Naive thymus-derived CD4-positive, alpha-beta T cell (primary cell): ENCODE measurements at regions not wholly inside any gene's neighbourhood (a gene's known extent, or its start where the extent isn't known, plus 50 kb on each side); places are given as distances from the start of the nearest gene placed in this dataset.

Experiments used
- ATAC-seq: fragments of 150-1000 bp; cut with Tn5 transposase; 2 replicates; pipeline ENCODE4 v1.10.0; 2021; ENCODE audit warnings: mild to moderate bottlenecking, moderate library complexity
- CTCF ChIA-PET: fragments of 350-600 bp; sonication (Branson Sonifier 250); formaldehyde crosslinking; loops from one replicate; lab custom pipeline; 2021; ENCODE audit warnings: antibody characterized with exemption; lab: Charles Lee
- POLR2A ChIA-PET: fragments of 350-600 bp; sonication (Branson Sonifier 250); formaldehyde crosslinking; loops from one replicate; lab custom pipeline; 2021; ENCODE audit warnings: antibody characterized with exemption, inconsistent platforms; lab: Charles Lee
- DNase-seq, 9 donors: peaks; one replicate each; pipeline versions ENCODE4 v3.0.0 to v3.0.0-alpha.2; 2020 to 2022; ENCODE audit warnings: mixed read lengths in 1 of 9
- H3K27ac ChIP-seq: one replicate; pipeline ENCODE4 v1.7.0; 2013; ENCODE audit warnings: mild to moderate bottlenecking, low read depth, low read length, moderate library complexity
- H3K27me3 ChIP-seq, 2 donors: one replicate each; pipeline ENCODE4 v1.7.0; 2013; ENCODE audit warnings: low read length in 2 of 2, mild to moderate bottlenecking in 2 of 2, moderate library complexity in 2 of 2; ENCODE audit not compliant: control insufficient read depth in 2 of 2, insufficient read depth in 2 of 2
- H3K36me3 ChIP-seq, 3 experiments: 1 replicate in 2 of 3; 2 replicates in 1 of 3; pipeline ENCODE4 v1.7.0; 2013; ENCODE audit warnings: low read length in 3 of 3, mild to moderate bottlenecking in 3 of 3, moderate library complexity in 1 of 3; ENCODE audit not compliant: insufficient read depth in 3 of 3, control insufficient read depth in 2 of 3
- H3K4me1 ChIP-seq, 2 donors: one replicate each; pipeline ENCODE4 v1.7.0; 2013; ENCODE audit warnings: low read length in 2 of 2, mild to moderate bottlenecking in 2 of 2, moderate library complexity in 1 of 2; ENCODE audit not compliant: control insufficient read depth in 2 of 2, insufficient read depth in 2 of 2
- H3K4me3 ChIP-seq: 2 replicates; pipeline ENCODE4 v1.7.0; 2013; ENCODE audit warnings: mild to moderate bottlenecking, low read length
- H3K9me3 ChIP-seq, 3 experiments: 1 replicate in 2 of 3; 2 replicates in 1 of 3; pipeline ENCODE4 v1.7.0; 2013; ENCODE audit warnings: low read length in 3 of 3; ENCODE audit not compliant: control insufficient read depth in 2 of 3
- H3K27ac Mint-ChIP-seq, 9 donors: one replicate each; pipeline ENCODE4 v1.8.0; 2020 to 2022; ENCODE audit warnings: mixed read lengths in 9 of 9, mild to moderate bottlenecking in 8 of 9, moderate library complexity in 5 of 9, inconsistent platforms in 2 of 9
- H3K27me3 Mint-ChIP-seq, 5 donors: one replicate each; pipeline ENCODE4 v1.8.0; 2021 to 2022; ENCODE audit warnings: mixed read lengths in 5 of 5, mild to moderate bottlenecking in 1 of 5
- H3K36me3 Mint-ChIP-seq, 5 donors: one replicate each; pipeline ENCODE4 v1.8.0; 2020 to 2022; ENCODE audit warnings: mixed read lengths in 5 of 5, mild to moderate bottlenecking in 3 of 5, inconsistent platforms in 1 of 5
- H3K4me1 Mint-ChIP-seq, 7 donors: one replicate each; pipeline ENCODE4 v1.8.0; 2020 to 2022; ENCODE audit warnings: mixed read lengths in 7 of 7, mild to moderate bottlenecking in 3 of 7, inconsistent platforms in 1 of 7
- H3K4me3 Mint-ChIP-seq, 10 donors: one replicate each; pipeline ENCODE4 v1.8.0; 2020 to 2022; ENCODE audit warnings: mild to moderate bottlenecking in 10 of 10, mixed read lengths in 10 of 10, moderate library complexity in 6 of 10, inconsistent platforms in 2 of 10
- H3K9me3 Mint-ChIP-seq, 11 donors: one replicate each; pipeline ENCODE4 v1.8.0; 2020 to 2022; ENCODE audit warnings: mixed read lengths in 11 of 11, mild to moderate bottlenecking in 4 of 11, inconsistent platforms in 1 of 11, moderate library complexity in 1 of 11
- intact Hi-C, 2 donors: fragments of 100-400 bp; cut with micrococcal nuclease; formaldehyde crosslinking; loops; one replicate each; pipeline ENCODE4 v1.15.1; 2023

DNA sequence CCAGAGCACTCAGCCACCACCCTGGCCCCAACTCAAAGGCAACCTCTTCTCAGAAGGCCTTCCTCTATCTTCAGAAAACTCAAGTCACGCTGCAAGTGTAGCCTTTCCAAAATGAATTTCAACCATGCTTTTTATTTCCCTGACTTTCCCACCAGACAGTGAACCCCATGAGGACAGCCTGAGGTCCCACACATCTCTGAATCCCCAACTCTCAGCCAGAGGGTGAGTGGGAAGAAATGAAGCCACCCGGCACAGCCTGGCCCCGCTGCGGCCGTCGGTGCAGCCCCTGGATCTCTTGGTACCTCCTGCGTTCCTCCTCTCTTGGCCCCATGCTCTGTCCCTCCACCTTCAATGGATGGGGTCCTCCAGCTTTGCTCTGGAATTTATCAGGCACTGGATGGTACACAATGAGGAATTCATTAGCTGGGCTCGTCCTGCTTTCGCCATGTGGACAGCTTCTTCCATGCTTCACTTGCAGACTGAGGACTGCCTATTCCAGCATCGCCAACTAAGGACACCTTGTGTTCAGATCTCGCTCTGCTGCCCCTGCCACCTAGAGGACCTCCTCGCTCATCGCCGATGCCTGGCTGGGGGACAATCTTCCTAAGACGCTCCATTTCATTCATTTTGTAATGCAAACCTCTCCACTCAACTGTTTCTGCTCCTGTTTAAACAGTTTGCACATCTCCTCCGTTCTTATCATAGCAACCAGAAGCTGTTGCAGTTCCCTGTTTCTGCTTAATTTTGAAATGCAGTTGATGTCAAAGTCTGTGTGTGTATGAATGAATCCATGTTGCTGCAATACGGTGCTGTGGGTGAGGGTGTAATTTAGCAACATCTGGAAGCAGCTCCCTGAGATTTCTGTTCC, 672.1 kb downstream of the TBC1D22A start:
- Mint-ChIP-seq H3K27me3 (peaks cover 0 to 11% (median 4%) of the 10 kb centered on the region in 5 donors), H3K27ac (no peak overlapping the region), H3K9me3 (peaks cover 0 to 29% (median 8%) of the 10 kb centered on the region in 11 donors), H3K36me3 (no peaks in the 10 kb centered on the region), H3K4me1 (peaks cover 0 to 1% (median 0%) of the 10 kb centered on the region in 7 donors), H3K4me3 (no peak overlapping the region)
- Histone ChIP-seq H3K36me3 (no peaks in the 10 kb centered on the region), H3K4me3 (no peak overlapping the region), H3K4me1 (no peaks in the 10 kb centered on the region), H3K27ac (no peak overlapping the region), H3K9me3 (peaks cover 0 to 5% (median 0%) of the 10 kb centered on the region in 3 experiments), H3K27me3 (no peaks in the 10 kb centered on the region)
- CTCF ChIA-PET: no interaction called here
- intact Hi-C loops: no loop called here
- DNase-seq (no peak), ATAC-seq (no peak)
- POLR2A ChIA-PET: no interaction called here

GRCh38 chr22:47433627-47434026, 671.2 kb downstream of the TBC1D22A start:
- intact Hi-C loops: no loop called here
- ATAC-seq (no peak), DNase-seq (no peak)
- H3K27me3 Mint-ChIP-seq: peaks cover 0 to 11% (median 5%) of the 10 kb centered on the region in 5 donors
- no peak overlapping the region for H3K27ac ChIP-seq
- no peaks in the 10 kb centered on the region for H3K27me3 ChIP-seq
- CTCF ChIA-PET: no interaction called here
- POLR2A ChIA-PET: no interaction called here
- H3K36me3 ChIP-seq: no peaks in the 10 kb centered on the region
- peaks cover 0 to 1% (median 0%) of the 10 kb centered on the region in 7 donors for H3K4me1 Mint-ChIP-seq
- H3K27ac Mint-ChIP-seq: no peak overlapping the region
- H3K4me3 ChIP-seq: no peak overlapping the region
- peaks cover 0 to 5% (median 0%) of the 10 kb centered on the region in 3 experiments for H3K9me3 ChIP-seq
- H3K4me1 ChIP-seq: no peaks in the 10 kb centered on the region
- peaks cover 3 to 30% (median 7%) of the 10 kb centered on the region in 11 donors for H3K9me3 Mint-ChIP-seq
- H3K4me3 Mint-ChIP-seq: no peak overlapping the region
- H3K36me3 Mint-ChIP-seq: no peaks in the 10 kb centered on the region

DNA sequence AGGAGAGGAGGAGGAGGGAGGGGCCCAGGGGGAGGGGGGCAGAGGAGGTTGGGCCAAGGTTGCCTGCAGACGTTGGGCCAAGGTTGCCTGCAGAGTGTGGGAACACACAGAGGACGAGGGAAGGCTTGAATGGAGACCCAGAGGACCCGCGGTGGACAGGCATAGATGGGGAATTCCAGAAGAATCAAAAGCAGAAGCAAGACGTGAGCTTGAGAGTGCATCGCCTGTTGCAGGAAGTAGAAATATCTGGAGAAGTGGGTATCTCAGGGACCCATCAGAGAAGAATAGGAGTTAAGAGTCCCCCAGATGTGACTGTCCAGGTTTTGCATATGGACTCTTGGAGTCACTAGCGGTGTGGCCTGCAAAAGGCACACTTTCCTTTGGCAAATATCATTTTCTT, 670.2 kb downstream of the TBC1D22A start:
- Histone ChIP-seq H3K4me1 (no peaks in the 10 kb centered on the region), H3K27me3 (no peaks in the 10 kb centered on the region), H3K36me3 (no peaks in the 10 kb centered on the region), H3K4me3 (no peak overlapping the region), H3K9me3 (peaks cover 0 to 3% (median 0%) of the 10 kb centered on the region in 3 experiments), H3K27ac (no peak overlapping the region)
- peaks cover 0 to 11% (median 8%) of the 10 kb centered on the region in 5 donors for H3K27me3 Mint-ChIP-seq
- ChIA-PET POLR2A (no interaction called here), CTCF (no interaction called here)
- peaks cover 3 to 28% (median 7%) of the 10 kb centered on the region in 11 donors for H3K9me3 Mint-ChIP-seq
- no peak for DNase-seq
- no peaks in the 10 kb centered on the region for H3K36me3 Mint-ChIP-seq
- no peak overlapping the region for H3K4me3 Mint-ChIP-seq
- intact Hi-C loops: no loop called here
- no peak for ATAC-seq
- H3K27ac Mint-ChIP-seq: no peak overlapping the region
- peaks cover 0 to 1% (median 0%) of the 10 kb centered on the region in 7 donors for H3K4me1 Mint-ChIP-seq

GRCh38 chr22:47423861-47424820, 661.7 kb downstream of the TBC1D22A start:
- ATAC-seq (no peak), DNase-seq (no peak)
- Histone ChIP-seq H3K4me3 (no peak overlapping the region), H3K36me3 (no peaks in the 10 kb centered on the region), H3K4me1 (no peaks in the 10 kb centered on the region), H3K9me3 (no peaks in the 10 kb centered on the region), H3K27me3 (no peaks in the 10 kb centered on the region), H3K27ac (no peak overlapping the region)
- ChIA-PET POLR2A (no interaction called here), CTCF (no interaction called here)
- Mint-ChIP-seq H3K9me3 (peaks cover 0 to 6% (median 1%) of the 10 kb centered on the region in 11 donors), H3K4me1 (no peaks in the 10 kb centered on the region), H3K36me3 (no peaks in the 10 kb centered on the region), H3K27me3 (peaks cover 0 to 48% (median 47%) of the 10 kb centered on the region in 5 donors), H3K27ac (no peak overlapping the region), H3K4me3 (no peak overlapping the region)
- intact Hi-C loops: no loop called here

GRCh38 chr22:47423266-47423665, 660.8 kb downstream of the TBC1D22A start:
- H3K4me1 Mint-ChIP-seq: no peaks in the 10 kb centered on the region
- no peak overlapping the region for H3K27ac Mint-ChIP-seq
- Histone ChIP-seq H3K27ac (no peak overlapping the region), H3K4me3 (no peak overlapping the region), H3K36me3 (no peaks in the 10 kb centered on the region), H3K9me3 (no peaks in the 10 kb centered on the region), H3K4me1 (no peaks in the 10 kb centered on the region), H3K27me3 (no peaks in the 10 kb centered on the region)
- H3K36me3 Mint-ChIP-seq: no peaks in the 10 kb centered on the region
- H3K27me3 Mint-ChIP-seq: peaks cover 0 to 46% (median 43%) of the 10 kb centered on the region in 5 donors
- no peak for DNase-seq
- POLR2A ChIA-PET: no interaction called here
- CTCF ChIA-PET: no interaction called here
- H3K9me3 Mint-ChIP-seq: peaks cover 0 to 9% (median 0%) of the 10 kb centered on the region in 11 donors
- no peak overlapping the region for H3K4me3 Mint-ChIP-seq
- intact Hi-C loops: no loop called here
- no peak for ATAC-seq

- no peak for DNase-seq
- Histone ChIP-seq H3K9me3 (peaks cover 0 to 3% (median 0%) of the 10 kb centered on the region in 3 experiments), H3K27ac (no peak overlapping the region), H3K4me3 (no peak overlapping the region), H3K36me3 (no peaks in the 10 kb centered on the region), H3K27me3 (no peaks in the 10 kb centered on the region), H3K4me1 (no peaks in the 10 kb centered on the region)
- ATAC-seq: no peak
- intact Hi-C loops: no loop called here
- POLR2A ChIA-PET: no interaction called here
- Mint-ChIP-seq H3K36me3 (no peaks in the 10 kb centered on the region), H3K27ac (no peak overlapping the region), H3K9me3 (peaks cover 0 to 12% (median 0%) of the 10 kb centered on the region in 11 donors), H3K27me3 (peaks cover 0 to 42% (median 40%) of the 10 kb centered on the region in 5 donors), H3K4me3 (no peak overlapping the region), H3K4me1 (no peaks in the 10 kb centered on the region)
- CTCF ChIA-PET: no interaction called here
These were observed 660.3 kb downstream of the TBC1D22A start for GRCh38 chr22:47422736-47423135.
